ENCODE measurements at regions not wholly inside any gene's neighbourhood (a gene's known extent, or its start where the extent isn't known, plus 50 kb on each side); places are given as distances from the start of the nearest gene placed in this dataset.

GRCh38 chr13:40429706-40430545 lies 236.5 kb downstream of the FOXO1 start:
- H3K9me3 Mint-ChIP-seq (ENCODE audit: unreplicated experiment), result peaks cover 3% of the 10 kb centered on the region
- no peak for TF ChIP-seq CTCF (IDR thresholded peaks at IDR 0.05; ENCODE audit: partially characterized antibody, unreplicated experiment)

GRCh38 chr13:40432018-40432978 lies 234.1 kb downstream of the FOXO1 start:
- Mint-ChIP-seq H3K27me3 (ENCODE audit: unreplicated experiment) (peaks cover 3% of the 10 kb centered on the region), H3K4me3 (ENCODE audit: unreplicated experiment) (no peak overlapping the region), H3K27ac (ENCODE audit: unreplicated experiment) (no peak overlapping the region), H3K9me3 (ENCODE audit: unreplicated experiment) (peaks cover 3% of the 10 kb centered on the region), H3K36me3 (ENCODE audit: unreplicated experiment) (no peaks in the 10 kb centered on the region), H3K4me1 (ENCODE audit: low read depth, unreplicated experiment) (peaks cover 21% of the 10 kb centered on the region)
- DNase-seq, result no peak
- TF ChIP-seq CTCF (IDR thresholded peaks at IDR 0.05; ENCODE audit: partially characterized antibody, unreplicated experiment), result no peak

More at GRCh38 chr13:40429706-40430545, 236.5 kb downstream of the FOXO1 start:
- peaks cover 21% of the 10 kb centered on the region for H3K4me1 Mint-ChIP-seq (ENCODE audit: low read depth, unreplicated experiment)
- H3K27me3 Mint-ChIP-seq (ENCODE audit: unreplicated experiment), result peaks cover 3% of the 10 kb centered on the region
- H3K27ac Mint-ChIP-seq (ENCODE audit: unreplicated experiment), result peak overlapping the region; percentile 69
- DNase-seq, result no peak
- no peaks in the 10 kb centered on the region for H3K36me3 Mint-ChIP-seq (ENCODE audit: unreplicated experiment)
- no peak overlapping the region for H3K4me3 Mint-ChIP-seq (ENCODE audit: unreplicated experiment)

DNA sequence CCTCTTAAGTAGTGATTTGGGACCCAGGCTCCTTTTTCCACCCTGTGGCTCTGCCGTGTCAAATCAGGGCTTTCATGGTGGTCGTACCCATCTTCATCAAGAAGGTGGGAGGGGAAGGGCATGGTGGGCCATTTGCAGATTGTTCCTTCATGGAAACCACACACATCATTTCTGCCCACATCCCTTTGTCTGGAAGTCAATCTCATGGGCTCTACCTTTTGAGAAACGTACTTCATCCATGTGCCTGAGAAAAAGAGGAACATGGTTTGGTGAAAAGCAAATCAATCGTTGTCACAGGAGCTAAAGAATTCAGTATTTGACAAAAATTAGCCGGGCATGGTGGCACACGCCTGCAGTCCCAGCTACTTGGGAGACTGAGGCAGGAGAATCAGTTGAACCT lies 233.4 kb downstream of the FOXO1 start:
- H3K27ac Mint-ChIP-seq (ENCODE audit: unreplicated experiment), result no peak overlapping the region
- peaks cover 3% of the 10 kb centered on the region for H3K27me3 Mint-ChIP-seq (ENCODE audit: unreplicated experiment)
- TF ChIP-seq CTCF (IDR thresholded peaks at IDR 0.05; ENCODE audit: partially characterized antibody, unreplicated experiment), result no peak
- H3K36me3 Mint-ChIP-seq (ENCODE audit: unreplicated experiment), result no peaks in the 10 kb centered on the region
- H3K4me1 Mint-ChIP-seq (ENCODE audit: low read depth, unreplicated experiment), result peaks cover 21% of the 10 kb centered on the region
- H3K4me3 Mint-ChIP-seq (ENCODE audit: unreplicated experiment), result no peak overlapping the region
- DNase-seq, result no peak
- H3K9me3 Mint-ChIP-seq (ENCODE audit: unreplicated experiment), result peaks cover 3% of the 10 kb centered on the region

GRCh38 chr13:40433577-40433976 lies 232.9 kb downstream of the FOXO1 start:
- DNase-seq, result no peak
- no peak overlapping the region for H3K27ac Mint-ChIP-seq (ENCODE audit: unreplicated experiment)
- peaks cover 3% of the 10 kb centered on the region for H3K27me3 Mint-ChIP-seq (ENCODE audit: unreplicated experiment)
- H3K4me3 Mint-ChIP-seq (ENCODE audit: unreplicated experiment), result no peak overlapping the region
- no peaks in the 10 kb centered on the region for H3K36me3 Mint-ChIP-seq (ENCODE audit: unreplicated experiment)
- peaks cover 3% of the 10 kb centered on the region for H3K9me3 Mint-ChIP-seq (ENCODE audit: unreplicated experiment)
- peaks cover 21% of the 10 kb centered on the region for H3K4me1 Mint-ChIP-seq (ENCODE audit: low read depth, unreplicated experiment)
- TF ChIP-seq CTCF (IDR thresholded peaks at IDR 0.05; ENCODE audit: partially characterized antibody, unreplicated experiment), result no peak

All from glutamatergic neuron (in vitro differentiated cells).